Mesendoderm (in vitro differentiated cells): ENCODE measurements at regions not wholly inside any gene's neighbourhood (a gene's known extent, or its start where the extent isn't known, plus 50 kb on each side); places are given as distances from the start of the nearest gene placed in this dataset.
"Not testable (repeated sequence)": the region's sequence is repeated elsewhere in the genome, so short reads cannot be mapped to it uniquely, and the experiment has no call there.

Source experiments
- DNase-seq: peaks from one replicate; pipeline ENCODE4 v3.0.0; 2013
- H2AK5ac ChIP-seq: 2 replicates; pipeline ENCODE4 v1.6.1; 2013; ENCODE audit warnings: low read length, inconsistent platforms
- H2BK120ac ChIP-seq: 2 replicates; pipeline ENCODE4 v1.6.1; 2013; ENCODE audit warnings: low read depth, mild to moderate bottlenecking, low read length, moderate library complexity, mixed read lengths
- H2BK15ac ChIP-seq: replicated peaks from 2 replicates; pipeline ENCODE4 v1.6.1; 2013; ENCODE audit warnings: low read depth, mild to moderate bottlenecking, moderate library complexity
- H2BK5ac ChIP-seq: 2 replicates; pipeline ENCODE4 v1.6.1; 2013; ENCODE audit warnings: low read length, inconsistent platforms
- H3K18ac ChIP-seq: 2 replicates; pipeline ENCODE4 v1.6.1; 2013; ENCODE audit warnings: mild to moderate bottlenecking, low read length, mixed read lengths
- H3K23ac ChIP-seq: one replicate; pipeline ENCODE4 v1.6.1; 2013; ENCODE audit warnings: low read length
- H3K27ac ChIP-seq: 2 replicates; pipeline ENCODE4 v1.5.1; 2013; ENCODE audit warnings: low read depth, mild to moderate bottlenecking, inconsistent platforms, low read length, moderate library complexity
- H3K27me3 ChIP-seq: 2 replicates; pipeline ENCODE4 v1.6.1; 2013; ENCODE audit warnings: low read length, control low read depth, mild to moderate bottlenecking, inconsistent platforms; ENCODE audit not compliant: insufficient read depth, poor library complexity
- H3K36me3 ChIP-seq: 2 replicates; pipeline ENCODE4 v1.6.1; 2013; ENCODE audit warnings: low read length, inconsistent platforms; ENCODE audit not compliant: control insufficient read depth, insufficient read depth
- H3K4ac ChIP-seq: one replicate; pipeline ENCODE4 v1.6.1; 2013; ENCODE audit warnings: low read depth, mild to moderate bottlenecking, low read length, moderate library complexity
- H3K4me1 ChIP-seq: 2 replicates; pipeline ENCODE4 v1.6.1; 2013; ENCODE audit warnings: low read depth, low read length, inconsistent platforms; ENCODE audit not compliant: control insufficient read depth
- H3K4me2 ChIP-seq: 2 replicates; pipeline ENCODE4 v1.6.1; 2013; ENCODE audit warnings: low read length
- H3K4me3 ChIP-seq: 2 replicates; pipeline ENCODE4 v1.5.1; 2013; ENCODE audit warnings: mild to moderate bottlenecking, low read length
- H3K56ac ChIP-seq: one replicate; pipeline ENCODE4 v1.6.1; 2013; ENCODE audit warnings: low read length
- H3K79me1 ChIP-seq: 2 replicates; pipeline ENCODE4 v1.6.1; 2013; ENCODE audit warnings: low read length, inconsistent platforms
- H3K79me2 ChIP-seq: 2 replicates; pipeline ENCODE4 v1.6.1; 2013; ENCODE audit warnings: mild to moderate bottlenecking, low read length; ENCODE audit not compliant: control insufficient read depth, insufficient read depth
- H3K9ac ChIP-seq: 2 replicates; pipeline ENCODE4 v1.6.1; 2013; ENCODE audit warnings: low read length, inconsistent platforms
- H4K5ac ChIP-seq: one replicate; pipeline ENCODE4 v1.6.1; 2013; ENCODE audit warnings: low read length
- H4K8ac ChIP-seq: one replicate; pipeline ENCODE4 v1.6.1; 2013; ENCODE audit warnings: low read depth, mild to moderate bottlenecking, control low read depth, low read length, moderate library complexity
- WGBS: extraction: QIAGEN DNeasy Blood & Tissue Kit; methylation state at CpG from one replicate; pipeline ENCODE4 v1.1.7; 2013; ENCODE audit warnings: low lambda C conversion rate, missing lambda C conversion rate; ENCODE audit not compliant: insufficient coverage; ENCODE audit errors: extremely low coverage; 5-methylcytosine and 5-hydroxymethylcytosine counted together

GRCh38 chr14:57150449-57150848 is 118.3 kb downstream of the EXOC5 start:
- H3K4me1 ChIP-seq = no peaks in the 10 kb centered on the region
- DNase-seq = no peak
- H3K79me2 ChIP-seq = no peaks in the 10 kb centered on the region
- no peaks in the 10 kb centered on the region for H3K79me1 ChIP-seq
- H4K8ac ChIP-seq = no peak overlapping the region
- no peak overlapping the region for H3K4me2 ChIP-seq
- H3K27me3 ChIP-seq = no peaks in the 10 kb centered on the region
- H3K18ac ChIP-seq = no peak overlapping the region
- H2BK5ac ChIP-seq = no peak overlapping the region
- no peaks in the 10 kb centered on the region for H3K36me3 ChIP-seq
- H3K9ac ChIP-seq = no peak overlapping the region
- no peak overlapping the region for H3K23ac ChIP-seq
- H2BK15ac ChIP-seq = no peak overlapping the region
- no peak overlapping the region for H2AK5ac ChIP-seq
- no CpG with 5 or more reads among the region's 5 CpGs for WGBS
- no peak overlapping the region for H4K5ac ChIP-seq
- no peak overlapping the region for H3K56ac ChIP-seq
- H3K4me3 ChIP-seq = no peak overlapping the region
- no peak overlapping the region for H2BK120ac ChIP-seq
- H3K4ac ChIP-seq = no peak overlapping the region
- no peak overlapping the region for H3K27ac ChIP-seq

- H3K4me3 ChIP-seq = no peak overlapping the region
- no peak overlapping the region for H2BK5ac ChIP-seq
- H3K27ac ChIP-seq = no peak overlapping the region
- no peaks in the 10 kb centered on the region for H3K79me1 ChIP-seq
- no peak overlapping the region for H2AK5ac ChIP-seq
- H3K18ac ChIP-seq = no peak overlapping the region
- no peak overlapping the region for H4K5ac ChIP-seq
- no peak overlapping the region for H3K4ac ChIP-seq
- H2BK15ac ChIP-seq = no peak overlapping the region
- H3K23ac ChIP-seq = no peak overlapping the region
- no peak overlapping the region for H2BK120ac ChIP-seq
- DNase-seq = no peak
- H3K9ac ChIP-seq = no peak overlapping the region
- H3K4me1 ChIP-seq = no peaks in the 10 kb centered on the region
- WGBS = no CpG with 5 or more reads among the region's 5 CpGs
- H3K27me3 ChIP-seq = no peaks in the 10 kb centered on the region
- H3K4me2 ChIP-seq = no peak overlapping the region
- no peak overlapping the region for H4K8ac ChIP-seq
- H3K36me3 ChIP-seq = no peaks in the 10 kb centered on the region
- H3K56ac ChIP-seq = no peak overlapping the region
- no peaks in the 10 kb centered on the region for H3K79me2 ChIP-seq
Observed at GRCh38 chr14:57139173-57139572, 129.5 kb downstream of the EXOC5 start.

- H3K79me1 ChIP-seq = no peaks in the 10 kb centered on the region
- no peak overlapping the region for H2BK120ac ChIP-seq
- no peak overlapping the region for H2BK15ac ChIP-seq
- no peak overlapping the region for H4K8ac ChIP-seq
- H3K4me2 ChIP-seq = no peak overlapping the region
- no peaks in the 10 kb centered on the region for H3K79me2 ChIP-seq
- no CpG with 5 or more reads among the region's 10 CpGs for WGBS
- DNase-seq = no peak
- H3K9ac ChIP-seq = no peak overlapping the region
- no peaks in the 10 kb centered on the region for H3K27me3 ChIP-seq
- no peak overlapping the region for H2BK5ac ChIP-seq
- no peak overlapping the region for H3K18ac ChIP-seq
- no peaks in the 10 kb centered on the region for H3K4me1 ChIP-seq
- H3K4ac ChIP-seq = no peak overlapping the region
- no peak overlapping the region for H3K27ac ChIP-seq
- no peak overlapping the region for H3K4me3 ChIP-seq
- H3K56ac ChIP-seq = no peak overlapping the region
- no peak overlapping the region for H2AK5ac ChIP-seq
- H3K36me3 ChIP-seq = no peaks in the 10 kb centered on the region
- no peak overlapping the region for H3K23ac ChIP-seq
- H4K5ac ChIP-seq = no peak overlapping the region
Observed at GRCh38 chr14:57136669-57137328, 131.9 kb downstream of the EXOC5 start.

DNA sequence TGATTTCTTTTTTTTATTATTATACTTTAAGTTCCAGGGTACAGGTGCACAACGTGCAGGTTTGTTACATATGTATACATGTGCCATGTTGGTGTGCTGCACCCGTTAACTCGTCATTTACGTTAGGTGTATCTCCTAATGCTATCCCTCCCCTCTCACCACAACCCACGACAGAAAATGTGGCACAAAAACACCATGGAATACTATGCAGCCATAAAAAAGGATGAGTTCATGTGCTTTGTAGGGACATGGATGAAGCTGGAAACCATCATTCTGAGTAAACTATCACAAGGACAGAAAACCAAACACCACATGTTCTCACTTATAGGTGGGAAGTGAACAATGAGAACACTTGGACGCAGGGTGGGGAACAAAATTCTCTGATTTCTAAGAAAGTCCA is 140.9 kb downstream of the EXOC5 start:
- not testable (repeated sequence) for H2BK5ac ChIP-seq, H3K36me3 ChIP-seq, H3K27ac ChIP-seq, H3K23ac ChIP-seq, H3K79me2 ChIP-seq, H3K4me2 ChIP-seq, H3K4me1 ChIP-seq, H4K5ac ChIP-seq, H4K8ac ChIP-seq, H2BK15ac ChIP-seq, H3K27me3 ChIP-seq, H3K4me3 ChIP-seq, H3K56ac ChIP-seq, H2AK5ac ChIP-seq, DNase-seq, H3K9ac ChIP-seq, H3K79me1 ChIP-seq, H2BK120ac ChIP-seq, H3K18ac ChIP-seq, H3K4ac ChIP-seq
- WGBS = no CpG with 5 or more reads among the region's 6 CpGs

GRCh38 chr14:57122129-57122528 is 146.6 kb downstream of the EXOC5 start:
- H3K27me3 ChIP-seq = no peaks in the 10 kb centered on the region
- no peak overlapping the region for H2AK5ac ChIP-seq
- no peak overlapping the region for H4K8ac ChIP-seq
- WGBS = no CpG with 5 or more reads among the region's 3 CpGs
- H3K4me2 ChIP-seq = no peak overlapping the region
- H2BK15ac ChIP-seq = no peak overlapping the region
- no peak overlapping the region for H3K56ac ChIP-seq
- H3K4me3 ChIP-seq = no peak overlapping the region
- no peak overlapping the region for H3K27ac ChIP-seq
- no peak overlapping the region for H3K4ac ChIP-seq
- no peak overlapping the region for H2BK120ac ChIP-seq
- H2BK5ac ChIP-seq = no peak overlapping the region
- no peak overlapping the region for H3K18ac ChIP-seq
- no peak overlapping the region for H3K23ac ChIP-seq
- no peaks in the 10 kb centered on the region for H3K79me1 ChIP-seq
- H3K4me1 ChIP-seq = no peaks in the 10 kb centered on the region
- no peak overlapping the region for H4K5ac ChIP-seq
- H3K79me2 ChIP-seq = no peaks in the 10 kb centered on the region
- DNase-seq = no peak
- H3K36me3 ChIP-seq = no peaks in the 10 kb centered on the region
- H3K9ac ChIP-seq = no peak overlapping the region
